ENCODE measurements at regions not wholly inside any gene's neighbourhood (a gene's known extent, or its start where the extent isn't known, plus 50 kb on each side); places are given as distances from the start of the nearest gene placed in this dataset.

DNA sequence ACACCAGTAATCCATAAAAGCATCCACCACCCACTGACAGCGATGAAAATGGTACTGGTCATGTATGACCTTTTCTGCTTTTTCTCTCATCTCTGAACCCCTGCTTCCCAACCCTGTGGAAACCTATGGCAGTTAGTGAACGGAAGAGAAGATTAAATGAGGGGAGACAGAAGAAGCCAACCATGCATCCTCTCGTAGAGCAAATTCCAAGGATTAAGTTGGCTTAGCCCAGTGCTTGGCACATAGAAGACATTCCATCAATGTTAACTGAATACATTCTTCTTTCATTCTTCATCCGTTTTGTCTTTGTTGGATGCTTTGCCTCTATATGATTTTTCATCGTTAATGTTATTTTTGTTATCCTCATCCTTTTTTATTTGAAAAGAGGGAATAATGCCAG is 339.7 kb upstream of the FLRT2 start:
- Histone ChIP-seq H3K27ac (ENCODE audit: poor library complexity, severe bottlenecking) (no peak overlapping the region), H3K4me3 (ENCODE audit: severe bottlenecking) (no peak overlapping the region), H3K9me3 (ENCODE audit: severe bottlenecking) (no peaks in the 10 kb centered on the region)

DNA sequence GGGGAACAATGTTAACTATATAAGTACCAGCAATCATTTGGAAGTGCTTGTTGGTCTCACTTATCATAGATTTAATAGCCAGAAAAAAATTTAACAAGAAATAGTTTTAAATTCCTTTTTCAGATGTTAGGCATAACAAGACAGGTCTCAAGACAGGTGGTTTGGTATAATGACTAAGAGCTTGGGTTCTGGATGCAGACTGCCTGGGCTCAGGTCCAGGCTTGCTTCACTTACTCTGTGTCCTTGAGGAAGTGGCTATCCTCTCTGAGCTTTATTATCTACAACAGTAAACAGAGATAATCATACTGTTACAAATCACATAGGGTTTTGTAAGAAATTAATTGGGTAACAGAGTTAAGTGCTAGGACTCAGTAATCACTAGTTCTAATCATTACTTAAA is 338.0 kb upstream of the FLRT2 start:
- Histone ChIP-seq H3K27ac (ENCODE audit: poor library complexity, severe bottlenecking) (no peak overlapping the region), H3K9me3 (ENCODE audit: severe bottlenecking) (no peaks in the 10 kb centered on the region), H3K36me3 (ENCODE audit: low read depth) (no peaks in the 10 kb centered on the region), H3K27me3 (ENCODE audit: insufficient read depth, poor library complexity, severe bottlenecking) (no peaks in the 10 kb centered on the region), H3K4me3 (ENCODE audit: severe bottlenecking) (no peak overlapping the region), H3K4me1 (ENCODE audit: insufficient read depth, poor library complexity, severe bottlenecking) (peaks cover 10% of the 10 kb centered on the region)
- DNase-seq (ENCODE audit: low spot score) = no peak
- peak; percentile 40; the same call in 1 of the 3 replicates for ATAC-seq (ENCODE audit: low read depth)
- no peak for TF ChIP-seq CTCF (IDR thresholded peaks at IDR 0.05; ENCODE audit: poor library complexity, severe bottlenecking)

More for the DNA sequence above, 339.7 kb upstream of the FLRT2 start:
- TF ChIP-seq CTCF (IDR thresholded peaks at IDR 0.05; ENCODE audit: poor library complexity, severe bottlenecking) = no peak
- ATAC-seq (ENCODE audit: low read depth) = no peak
- no peak for DNase-seq (ENCODE audit: low spot score)
- Histone ChIP-seq H3K27me3 (ENCODE audit: insufficient read depth, poor library complexity, severe bottlenecking) (no peaks in the 10 kb centered on the region), H3K4me1 (ENCODE audit: insufficient read depth, poor library complexity, severe bottlenecking) (peaks cover 10% of the 10 kb centered on the region), H3K36me3 (ENCODE audit: low read depth) (no peaks in the 10 kb centered on the region)

- Histone ChIP-seq H3K27me3 (ENCODE audit: insufficient read depth, poor library complexity, severe bottlenecking) (no peaks in the 10 kb centered on the region), H3K27ac (ENCODE audit: poor library complexity, severe bottlenecking) (no peak overlapping the region), H3K36me3 (ENCODE audit: low read depth) (no peaks in the 10 kb centered on the region), H3K4me3 (ENCODE audit: severe bottlenecking) (no peak overlapping the region), H3K9me3 (ENCODE audit: severe bottlenecking) (no peaks in the 10 kb centered on the region), H3K4me1 (ENCODE audit: insufficient read depth, poor library complexity, severe bottlenecking) (no peaks in the 10 kb centered on the region)
- DNase-seq (ENCODE audit: low spot score) = no peak
- peak; percentile 91 for TF ChIP-seq CTCF (IDR thresholded peaks at IDR 0.05; ENCODE audit: poor library complexity, severe bottlenecking)
- ATAC-seq (ENCODE audit: low read depth) = 0 out of 3 replicates have a peak, but pooled peaks have one; percentile 40
Observed at GRCh38 chr14:85195872-85196477, 334.0 kb upstream of the FLRT2 start.

DNA sequence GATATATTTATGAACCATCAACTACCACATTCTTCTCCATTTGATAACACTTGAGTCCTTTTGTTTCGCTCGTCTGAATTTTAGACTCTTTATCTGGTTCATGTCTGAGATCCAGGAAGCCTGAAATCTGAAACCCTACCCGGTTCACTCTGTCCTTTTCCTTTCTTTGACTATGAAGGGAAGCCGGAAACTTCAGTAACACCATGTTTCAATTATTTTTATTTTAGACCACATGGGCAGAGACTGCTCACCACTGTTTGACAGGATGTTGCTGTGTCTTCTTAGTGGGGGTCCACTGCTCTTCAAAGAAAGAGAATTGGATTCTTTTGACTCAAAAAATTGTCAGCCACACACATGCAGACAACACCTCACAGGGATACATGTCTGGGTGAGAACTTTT is 331.9 kb upstream of the FLRT2 start:
- H3K4me1 ChIP-seq (ENCODE audit: insufficient read depth, poor library complexity, severe bottlenecking) = no peaks in the 10 kb centered on the region
- DNase-seq (ENCODE audit: low spot score) (no peak), ATAC-seq (ENCODE audit: low read depth) (no peak)
- H3K9me3 ChIP-seq (ENCODE audit: severe bottlenecking) = no peaks in the 10 kb centered on the region
- no peak for TF ChIP-seq CTCF (IDR thresholded peaks at IDR 0.05; ENCODE audit: poor library complexity, severe bottlenecking)
- no peak overlapping the region for H3K4me3 ChIP-seq (ENCODE audit: severe bottlenecking)
- H3K27ac ChIP-seq (ENCODE audit: poor library complexity, severe bottlenecking) = no peak overlapping the region
- no peaks in the 10 kb centered on the region for H3K36me3 ChIP-seq (ENCODE audit: low read depth)
- no peaks in the 10 kb centered on the region for H3K27me3 ChIP-seq (ENCODE audit: insufficient read depth, poor library complexity, severe bottlenecking)

GRCh38 chr14:85205875-85206274 is 324.1 kb upstream of the FLRT2 start:
- Histone ChIP-seq H3K9me3 (ENCODE audit: severe bottlenecking) (no peaks in the 10 kb centered on the region), H3K27ac (ENCODE audit: poor library complexity, severe bottlenecking) (no peak overlapping the region), H3K4me1 (ENCODE audit: insufficient read depth, poor library complexity, severe bottlenecking) (no peaks in the 10 kb centered on the region), H3K4me3 (ENCODE audit: severe bottlenecking) (no peak overlapping the region), H3K36me3 (ENCODE audit: low read depth) (no peaks in the 10 kb centered on the region), H3K27me3 (ENCODE audit: insufficient read depth, poor library complexity, severe bottlenecking) (no peaks in the 10 kb centered on the region)
- DNase-seq (ENCODE audit: low spot score) = no peak
- no peak for TF ChIP-seq CTCF (IDR thresholded peaks at IDR 0.05; ENCODE audit: poor library complexity, severe bottlenecking)
- no peak for ATAC-seq (ENCODE audit: low read depth)

Measured in RWPE2 (cell line).